Stromal cell of bone marrow (primary cell): ENCODE measurements at regions not wholly inside any gene's neighbourhood (a gene's known extent, or its start where the extent isn't known, plus 50 kb on each side); places are given as distances from the start of the nearest gene placed in this dataset.

Experiments
- DNase-seq: peaks from one replicate; pipeline ENCODE4 v3.0.0-alpha.2; 2012; ENCODE audit warnings: low read depth

DNA sequence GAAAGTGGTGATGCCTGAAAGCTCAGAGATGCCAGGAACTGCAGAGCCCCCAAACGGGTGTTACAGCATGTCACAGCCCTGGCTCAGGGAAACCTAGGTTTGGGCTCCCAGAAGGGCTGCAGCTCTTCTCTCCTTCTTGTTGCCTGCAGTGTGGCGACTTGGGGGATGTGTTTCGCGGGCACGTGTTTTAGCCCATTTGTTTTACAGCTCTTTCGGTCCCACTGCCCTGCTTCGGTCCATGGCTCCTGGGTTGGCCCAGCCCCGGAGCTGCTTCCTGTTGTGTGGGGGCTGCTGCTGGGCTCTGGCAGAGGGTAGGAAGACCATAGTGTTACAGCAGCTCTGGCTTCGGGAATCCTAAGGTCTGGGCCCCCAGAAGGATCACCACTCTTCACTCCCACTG, 222.9 kb upstream of the RIOK2 start:
- no peak for DNase-seq

- no peak for DNase-seq
Measured at GRCh38 chr5:97406946-97407676, 224.1 kb upstream of the RIOK2 start.

GRCh38 chr5:97408331-97408730, 225.3 kb upstream of the RIOK2 start:
- DNase-seq = no peak

DNA sequence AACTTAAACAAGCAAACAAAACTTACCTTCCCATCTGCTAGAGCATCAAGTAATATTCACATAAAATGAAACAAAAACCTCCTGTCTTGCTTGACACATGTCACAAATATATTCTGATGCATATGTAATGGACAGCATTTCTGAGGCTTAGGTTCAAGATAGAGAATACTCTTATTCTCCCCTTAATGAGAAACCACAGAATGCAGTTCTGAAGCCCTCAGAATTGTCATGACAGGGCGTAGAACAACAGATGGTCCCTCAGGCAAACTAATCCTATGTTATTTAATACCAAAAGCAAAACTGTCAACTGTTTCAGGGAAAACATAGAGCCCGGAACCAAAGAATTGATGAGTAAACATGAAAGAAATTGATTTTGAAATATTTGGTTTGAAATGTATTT, 229.9 kb upstream of the RIOK2 start:
- DNase-seq = no peak

DNA sequence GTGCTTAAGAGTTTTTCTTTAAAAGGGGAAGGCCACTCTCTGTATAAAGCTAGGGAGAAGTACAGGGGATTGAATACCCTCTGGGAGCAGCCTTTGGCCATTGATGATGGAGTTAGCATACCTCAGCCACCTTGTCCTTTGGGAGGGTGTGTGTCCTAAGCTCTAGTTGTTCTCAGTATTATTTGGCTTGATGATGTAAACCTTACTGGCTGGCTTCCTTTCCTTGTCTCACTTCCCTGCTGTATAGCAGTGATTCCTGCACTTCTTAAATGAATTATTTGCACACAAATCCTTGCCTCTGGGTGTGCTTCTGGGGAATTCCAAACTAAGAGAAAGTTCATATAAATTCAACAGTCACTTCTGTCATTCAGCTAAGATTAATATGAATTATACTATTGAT, 234.9 kb upstream of the RIOK2 start:
- DNase-seq = no peak

DNA sequence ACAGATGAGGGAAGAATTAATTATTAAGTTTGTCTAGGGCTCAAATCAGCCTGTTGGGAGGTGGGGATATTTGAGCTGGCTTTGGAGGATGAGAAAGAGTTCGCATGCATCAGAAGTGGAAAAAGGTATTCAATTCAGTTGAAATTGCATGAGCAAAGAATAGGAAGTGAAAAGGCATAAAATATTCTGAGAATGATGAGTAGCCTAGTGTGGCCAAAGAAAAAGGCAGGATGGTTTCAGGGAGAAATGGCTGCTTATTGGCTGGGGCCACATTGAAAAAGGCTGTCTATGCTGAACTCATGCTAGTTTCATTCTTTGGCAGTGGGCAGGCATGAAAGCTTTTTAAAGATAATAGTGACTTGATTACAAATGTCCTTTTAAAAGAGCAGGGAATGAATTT, 235.4 kb upstream of the RIOK2 start:
- DNase-seq = no peak

GRCh38 chr5:97420646-97421045, 237.6 kb upstream of the RIOK2 start:
- no peak for DNase-seq

DNA sequence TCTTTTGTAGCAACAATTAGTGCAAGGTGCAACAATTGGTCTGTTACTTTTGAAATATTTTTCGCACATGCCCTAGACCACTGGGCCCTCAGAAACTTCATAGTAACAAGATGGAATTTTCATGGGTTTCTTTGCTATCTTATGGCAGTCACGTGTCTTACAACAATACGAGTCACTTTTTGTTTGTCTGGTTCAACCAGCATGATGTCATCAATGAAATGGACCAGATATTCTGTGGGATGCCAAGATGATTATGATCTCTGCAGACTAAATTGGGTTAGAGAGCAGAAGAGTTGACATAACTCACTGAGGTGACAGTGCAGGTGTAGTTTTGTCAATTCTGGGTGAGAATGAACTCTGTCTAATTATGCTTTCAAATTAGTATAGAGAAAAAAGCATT, 239.6 kb upstream of the RIOK2 start:
- DNase-seq = no peak

- no peak for DNase-seq
Measured at GRCh38 chr5:97425511-97425910, 242.5 kb upstream of the RIOK2 start.

DNA sequence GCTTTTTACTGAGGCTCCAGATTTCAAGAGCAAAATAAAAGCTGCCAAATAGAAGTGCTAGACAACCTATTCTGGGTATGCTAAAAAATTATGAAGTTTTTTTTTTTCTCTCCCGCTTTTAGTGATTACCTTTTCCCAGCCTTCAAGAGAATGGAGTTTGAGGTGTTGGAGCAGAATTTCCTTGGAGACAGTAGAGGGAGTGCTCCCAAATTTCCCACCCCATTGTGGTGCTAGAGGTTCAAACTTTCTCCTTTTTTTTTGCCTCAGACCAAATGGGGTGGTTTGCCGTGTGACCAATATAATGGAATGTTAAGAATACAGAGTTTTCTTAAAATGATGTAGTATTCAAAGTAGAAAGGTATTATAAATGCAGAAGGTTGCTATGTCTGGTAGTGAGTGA, 244.2 kb upstream of the RIOK2 start:
- no peak for DNase-seq

- DNase-seq = no peak
Measured at GRCh38 chr5:97434021-97434420, 251.0 kb upstream of the RIOK2 start.

- no peak for DNase-seq
Measured at GRCh38 chr5:97436405-97436804, 253.4 kb upstream of the RIOK2 start.

- no peak for DNase-seq
Measured at GRCh38 chr5:97443740-97444139, 260.7 kb upstream of the RIOK2 start.

GRCh38 chr5:97449172-97449571, 266.1 kb upstream of the RIOK2 start:
- no peak for DNase-seq

- no peak for DNase-seq
Measured at GRCh38 chr5:97452646-97453045, 269.6 kb upstream of the RIOK2 start.

DNA sequence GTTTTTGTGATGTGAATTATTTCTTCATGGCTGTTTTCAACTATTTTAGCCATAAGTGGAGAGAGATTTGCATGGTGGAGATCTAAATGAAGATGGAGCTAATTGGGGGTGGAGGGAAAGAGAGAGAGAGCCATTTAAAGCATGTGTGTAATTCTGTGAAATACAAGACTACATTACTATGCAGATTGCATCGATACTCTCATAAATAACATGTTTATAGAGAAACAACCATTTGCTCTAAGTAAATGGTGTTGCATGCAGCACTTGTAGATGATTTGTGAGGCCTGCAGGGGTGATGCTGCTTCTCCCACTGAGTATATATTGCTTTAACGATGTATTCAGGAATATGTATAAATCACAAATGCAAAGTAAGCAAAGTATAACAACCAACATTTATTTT, 270.2 kb upstream of the RIOK2 start:
- DNase-seq = no peak

DNA sequence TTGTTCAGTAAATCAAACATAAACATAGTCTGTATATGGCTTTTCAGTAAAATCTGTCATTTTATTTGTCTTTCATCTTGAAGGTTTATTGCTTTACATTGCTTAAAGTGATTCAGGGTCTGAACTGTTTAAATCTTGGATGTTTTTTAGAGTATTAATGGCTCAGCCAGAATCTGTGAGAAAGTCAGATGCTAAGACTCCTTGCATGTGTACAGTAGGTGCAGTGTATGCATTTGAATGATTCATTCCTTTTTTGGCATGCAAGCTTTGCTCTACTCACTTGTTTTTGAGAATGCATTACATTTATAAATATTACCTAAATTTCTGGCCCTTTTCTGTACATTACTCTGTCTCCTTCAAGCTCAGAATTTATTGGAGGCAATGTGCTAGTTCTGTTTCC, 271.0 kb upstream of the RIOK2 start:
- no peak for DNase-seq

- no peak for DNase-seq
Measured at GRCh38 chr5:97455996-97456395, 272.9 kb upstream of the RIOK2 start.

GRCh38 chr5:97458851-97459250, 275.8 kb upstream of the RIOK2 start:
- no peak for DNase-seq

DNA sequence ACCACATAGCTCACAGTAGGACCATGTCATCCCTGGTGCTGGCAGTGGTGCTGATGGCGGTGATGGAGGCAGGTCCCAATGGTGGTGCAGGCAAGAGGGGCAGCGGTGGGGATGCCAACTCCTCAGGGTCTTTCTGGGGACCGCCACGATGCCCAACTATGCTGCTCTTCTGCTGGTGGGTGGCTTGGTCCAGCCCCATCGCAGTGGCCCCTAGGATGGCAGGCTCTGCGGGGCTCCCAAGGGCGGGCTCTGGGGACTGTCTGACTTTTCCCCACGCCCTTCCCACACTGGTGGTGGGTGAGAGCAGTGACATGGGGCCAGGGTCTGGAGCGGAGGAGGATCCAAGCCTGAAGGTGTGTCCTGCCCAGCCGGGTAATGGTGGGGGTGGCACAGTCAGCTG, 288.9 kb upstream of the RIOK2 start:
- DNase-seq = no peak

- DNase-seq = no peak
Measured at GRCh38 chr5:97475847-97476246, 292.8 kb upstream of the RIOK2 start.

DNA sequence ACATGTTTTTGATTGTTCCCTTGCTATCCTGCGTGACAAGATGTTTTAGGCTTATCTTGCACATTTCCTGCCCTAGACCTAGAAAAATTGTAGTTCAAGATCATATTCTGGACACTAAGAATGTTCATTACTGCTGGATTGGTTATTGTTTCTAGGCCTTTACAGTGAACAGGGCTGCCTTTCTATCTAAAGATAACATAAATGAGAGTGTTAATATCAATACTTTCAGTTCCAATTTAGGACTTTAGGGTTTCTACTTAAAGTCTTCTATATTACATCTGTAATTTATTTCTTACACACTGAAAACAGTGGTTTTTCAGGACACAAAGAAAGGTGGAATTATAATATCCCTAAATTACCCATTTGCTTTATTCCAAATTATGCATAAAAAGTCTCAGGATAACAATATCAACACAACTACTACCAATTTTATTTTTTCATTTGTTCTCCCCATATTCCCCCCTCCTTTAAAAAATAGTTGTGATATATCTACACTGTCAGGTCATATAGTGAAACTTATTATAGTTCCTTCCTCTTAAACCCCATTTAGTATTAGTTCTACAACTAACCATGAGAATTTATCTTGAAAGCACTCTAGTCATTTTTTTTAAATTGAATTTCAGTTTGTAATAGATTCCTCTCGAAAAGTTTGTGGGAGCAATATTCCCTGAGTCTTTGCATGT, 293.9 kb upstream of the RIOK2 start:
- no peak for DNase-seq

DNA sequence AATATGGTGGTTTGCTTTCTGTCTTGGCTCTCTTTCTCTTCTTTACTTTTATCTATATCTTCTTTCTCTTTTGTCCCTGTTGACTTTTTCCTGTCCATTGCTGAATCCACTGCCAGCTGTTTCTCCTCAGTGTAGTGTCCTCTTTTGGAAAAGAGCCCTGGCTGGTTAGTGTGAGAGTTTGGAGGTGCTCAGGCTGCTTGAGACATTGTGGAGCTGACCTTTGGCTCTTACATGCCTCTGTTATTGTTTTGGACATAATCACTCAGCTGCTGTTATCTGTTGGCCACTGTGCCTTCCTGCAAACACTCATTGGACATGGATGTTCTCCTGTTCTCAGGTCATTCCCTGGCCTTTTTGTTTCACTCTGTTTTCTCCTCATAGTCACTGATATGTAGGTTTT, 295.4 kb upstream of the RIOK2 start:
- no peak for DNase-seq

GRCh38 chr5:97480313-97480712, 297.3 kb upstream of the RIOK2 start:
- no peak for DNase-seq
